ENCODE measurements at regions not wholly inside any gene's neighbourhood (a gene's known extent, or its start where the extent isn't known, plus 50 kb on each side); places are given as distances from the start of the nearest gene placed in this dataset.
A peak's percentile ranks its signal among the peaks of the same experiment; 100 is the strongest.

GRCh38 chr5:56763711-56764466 is 51.5 kb upstream of the MAP3K1 start:
- no peak overlapping the region for H3K4me2 ChIP-seq (ENCODE audit: insufficient read depth, low read length)
- no peak overlapping the region for H2AFZ ChIP-seq (ENCODE audit: low read length)

GRCh38 chr5:56763182-56763581 is 52.2 kb upstream of the MAP3K1 start:
- Histone ChIP-seq H3K4me1 (ENCODE audit: insufficient read depth, low read length) (no peaks in the 10 kb centered on the region), H2AFZ (ENCODE audit: low read length) (no peak overlapping the region), H3K27ac (ENCODE audit: low read depth, low read length) (no peak overlapping the region), H3K36me3 (ENCODE audit: insufficient read depth, low read length) (no peaks in the 10 kb centered on the region), H3K79me2 (ENCODE audit: insufficient read depth, low read length) (no peaks in the 10 kb centered on the region), H3K4me2 (ENCODE audit: insufficient read depth, low read length) (no peak overlapping the region), H3K4me3 (ENCODE audit: insufficient read depth, low read length) (no peak overlapping the region), H3K27me3 (ENCODE audit: insufficient read depth, low read length) (no peaks in the 10 kb centered on the region), H4K20me1 (ENCODE audit: insufficient read depth, low read length) (no peaks in the 10 kb centered on the region), H3K9me3 (ENCODE audit: low read depth, low read length) (no peaks in the 10 kb centered on the region)
- TF ChIP-seq CTCF (IDR thresholded peaks at IDR 0.05; ENCODE audit: extremely low read depth, low read depth, low read length): no peak
- no peak for DNase-seq (ENCODE audit: insufficient read length, low spot score, missing footprints)

More at GRCh38 chr5:56763711-56764466, 51.5 kb upstream of the MAP3K1 start:
- Histone ChIP-seq H3K27ac (ENCODE audit: low read depth, low read length) (no peak overlapping the region), H3K36me3 (ENCODE audit: insufficient read depth, low read length) (no peaks in the 10 kb centered on the region), H3K79me2 (ENCODE audit: insufficient read depth, low read length) (no peaks in the 10 kb centered on the region), H4K20me1 (ENCODE audit: insufficient read depth, low read length) (no peaks in the 10 kb centered on the region), H3K9me3 (ENCODE audit: low read depth, low read length) (no peaks in the 10 kb centered on the region), H3K4me1 (ENCODE audit: insufficient read depth, low read length) (no peaks in the 10 kb centered on the region), H3K4me3 (ENCODE audit: insufficient read depth, low read length) (no peak overlapping the region), H3K27me3 (ENCODE audit: insufficient read depth, low read length) (no peaks in the 10 kb centered on the region)
- no peak for TF ChIP-seq CTCF (IDR thresholded peaks at IDR 0.05; ENCODE audit: extremely low read depth, low read depth, low read length)
- DNase-seq (ENCODE audit: insufficient read length, low spot score, missing footprints): peak; percentile 60

- Histone ChIP-seq H3K27ac (ENCODE audit: low read depth, low read length) (no peak overlapping the region), H2AFZ (ENCODE audit: low read length) (no peak overlapping the region), H3K36me3 (ENCODE audit: insufficient read depth, low read length) (no peaks in the 10 kb centered on the region), H3K79me2 (ENCODE audit: insufficient read depth, low read length) (no peaks in the 10 kb centered on the region), H3K9me3 (ENCODE audit: low read depth, low read length) (no peaks in the 10 kb centered on the region), H3K4me2 (ENCODE audit: insufficient read depth, low read length) (no peak overlapping the region), H4K20me1 (ENCODE audit: insufficient read depth, low read length) (no peaks in the 10 kb centered on the region), H3K4me3 (ENCODE audit: insufficient read depth, low read length) (no peak overlapping the region), H3K27me3 (ENCODE audit: insufficient read depth, low read length) (no peaks in the 10 kb centered on the region), H3K4me1 (ENCODE audit: insufficient read depth, low read length) (no peaks in the 10 kb centered on the region)
- no peak for TF ChIP-seq CTCF (IDR thresholded peaks at IDR 0.05; ENCODE audit: extremely low read depth, low read depth, low read length)
- DNase-seq (ENCODE audit: insufficient read length, low spot score, missing footprints): no peak
Observed at GRCh38 chr5:56761151-56761885, 54.0 kb upstream of the MAP3K1 start.

DNA sequence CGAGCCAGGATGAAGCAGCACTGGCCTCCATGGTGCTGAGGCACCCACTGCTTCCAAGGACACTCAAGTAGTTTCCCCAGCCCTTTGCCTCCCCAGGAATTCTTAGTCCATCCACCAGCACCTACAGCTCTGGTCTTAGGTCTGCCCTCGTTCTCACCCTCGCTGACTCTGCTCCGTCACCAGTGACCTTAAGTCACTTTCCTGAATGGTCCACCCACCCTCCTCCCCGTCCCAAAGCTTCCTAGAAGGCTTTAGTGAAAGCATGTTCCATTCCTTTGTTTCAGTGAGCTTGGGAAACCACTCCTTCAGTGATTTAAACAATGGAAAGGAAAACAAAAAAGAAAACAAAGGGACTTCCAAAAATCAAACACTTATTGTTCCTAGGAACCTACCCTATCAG is 54.6 kb upstream of the MAP3K1 start:
- Histone ChIP-seq H3K79me2 (ENCODE audit: insufficient read depth, low read length) (no peaks in the 10 kb centered on the region), H2AFZ (ENCODE audit: low read length) (no peak overlapping the region), H3K4me2 (ENCODE audit: insufficient read depth, low read length) (no peak overlapping the region), H3K9me3 (ENCODE audit: low read depth, low read length) (no peaks in the 10 kb centered on the region), H3K27ac (ENCODE audit: low read depth, low read length) (no peak overlapping the region), H3K4me3 (ENCODE audit: insufficient read depth, low read length) (no peak overlapping the region), H3K27me3 (ENCODE audit: insufficient read depth, low read length) (peaks cover 3% of the 10 kb centered on the region), H3K36me3 (ENCODE audit: insufficient read depth, low read length) (no peaks in the 10 kb centered on the region), H3K4me1 (ENCODE audit: insufficient read depth, low read length) (no peaks in the 10 kb centered on the region), H4K20me1 (ENCODE audit: insufficient read depth, low read length) (no peaks in the 10 kb centered on the region)
- DNase-seq (ENCODE audit: insufficient read length, low spot score, missing footprints): no peak
- TF ChIP-seq CTCF (IDR thresholded peaks at IDR 0.05; ENCODE audit: extremely low read depth, low read depth, low read length): no peak

Data from osteoblast (primary cell).